HG02870 (cell line): ENCODE measurements at regions not wholly inside any gene's neighbourhood (a gene's known extent, or its start where the extent isn't known, plus 50 kb on each side); places are given as distances from the start of the nearest gene placed in this dataset.
"Not testable (repeated sequence)": the region's sequence is repeated elsewhere in the genome, so short reads cannot be mapped to it uniquely, and the experiment has no call there.

Source experiments
- ATAC-seq: cut with Tn5 transposase; IDR thresholded peaks from one replicate; pipeline ENCODE4 v1.9.1; 2021; ENCODE audit warnings: mild to moderate bottlenecking, moderate library complexity; ENCODE audit not compliant: unreplicated experiment

GRCh38 chr3:157921811-157922210 is 184.4 kb downstream of the SHOX2 start:
- no peak for ATAC-seq

GRCh38 chr3:157920822-157921700 is 185.2 kb downstream of the SHOX2 start:
- ATAC-seq, result no peak

- ATAC-seq, result no peak
These were observed 186.8 kb downstream of the SHOX2 start for GRCh38 chr3:157919319-157919887.

- no peak for ATAC-seq
These were observed 187.8 kb downstream of the SHOX2 start for GRCh38 chr3:157918402-157918801.

GRCh38 chr3:157916672-157917071 is 189.5 kb downstream of the SHOX2 start:
- no peak for ATAC-seq

- ATAC-seq, result no peak
These were observed 191.3 kb downstream of the SHOX2 start for GRCh38 chr3:157914882-157915281.

GRCh38 chr3:157913741-157914150 is 192.5 kb downstream of the SHOX2 start:
- no peak for ATAC-seq

GRCh38 chr3:157912514-157913451 is 193.4 kb downstream of the SHOX2 start:
- ATAC-seq, result no peak

- no peak for ATAC-seq
These were observed 199.6 kb downstream of the SHOX2 start for GRCh38 chr3:157906627-157907026.

- no peak for ATAC-seq
These were observed 200.3 kb downstream of the SHOX2 start for GRCh38 chr3:157905885-157906284.

- not testable (repeated sequence) for ATAC-seq
These were observed 203.5 kb downstream of the SHOX2 start for GRCh38 chr3:157902680-157903079.

- ATAC-seq, result no peak
These were observed 218.2 kb downstream of the SHOX2 start for GRCh38 chr3:157888040-157888439.

GRCh38 chr3:157876556-157876955 is 229.7 kb downstream of the SHOX2 start:
- ATAC-seq, result no peak

GRCh38 chr3:157872902-157873301 is 233.3 kb downstream of the SHOX2 start:
- no peak for ATAC-seq

- ATAC-seq, result no peak
These were observed 234.3 kb downstream of the SHOX2 start for GRCh38 chr3:157871838-157872460.

GRCh38 chr3:157871248-157871647 is 235.0 kb downstream of the SHOX2 start:
- no peak for ATAC-seq

- ATAC-seq, result no peak
These were observed 237.3 kb downstream of the SHOX2 start for GRCh38 chr3:157868946-157869345.

GRCh38 chr3:157868196-157868595 is 238.0 kb downstream of the SHOX2 start:
- no peak for ATAC-seq

- ATAC-seq, result peak; percentile 84
These were observed 240.7 kb downstream of the SHOX2 start for GRCh38 chr3:157865352-157866000.

GRCh38 chr3:157861076-157861765 is 245.0 kb downstream of the SHOX2 start:
- ATAC-seq, result no peak
